Vagina (tissue), 2 donors: ENCODE measurements at regions not wholly inside any gene's neighbourhood (a gene's known extent, or its start where the extent isn't known, plus 50 kb on each side); places are given as distances from the start of the nearest gene placed in this dataset.

Experiments
- DNase-seq, 2 donors: peaks; one replicate each; pipeline ENCODE4 v3.0.0-alpha.2; 2017; ENCODE audit errors: extremely low spot score in 2 of 2
- H3K27ac ChIP-seq: fragments of 200-600 bp; sonication (generic); one replicate; pipeline ENCODE4 v1.5.1; 2019
- H3K27me3 ChIP-seq: fragments of 200-600 bp; sonication (generic); one replicate; pipeline ENCODE4 v1.5.1; 2019
- H3K36me3 ChIP-seq, 2 donors: fragments of 200-600 bp; sonication (generic); one replicate each; pipeline ENCODE4 v1.5.1; 2017 to 2019
- H3K4me1 ChIP-seq: fragments of 200-600 bp; sonication (generic); one replicate; pipeline ENCODE4 v1.5.1; 2019
- H3K4me3 ChIP-seq, 2 donors: fragments of 200-600 bp; sonication (generic); 1 replicate in 1 of 2; 2 replicates in 1 of 2; pipeline ENCODE4 v1.5.1; 2016 to 2019
- H3K9me3 ChIP-seq: fragments of 200-600 bp; sonication (generic); one replicate; pipeline ENCODE4 v1.5.1; 2019
- POLR2A ChIP-seq, 2 donors: fragments of 450-650 bp; IDR thresholded peaks; one replicate each; pipeline ENCODE4 v1.6.1; 2017; ENCODE audit warnings: antibody characterized with exemption in 2 of 2, mild to moderate bottlenecking in 2 of 2, moderate library complexity in 2 of 2
- POLR2AphosphoS5 ChIP-seq, 2 donors: sonication (generic); formaldehyde crosslinking; IDR thresholded peaks; one replicate each; pipeline ENCODE4 v1.9.0; 2017; ENCODE audit warnings: antibody characterized with exemption in 2 of 2, mild to moderate bottlenecking in 2 of 2, low read depth in 1 of 2; ENCODE audit not compliant: insufficient read depth in 1 of 2
- intact Hi-C: fragments of 100-400 bp; cut with DNase I; formaldehyde crosslinking; loops from one replicate; pipeline ENCODE4 v1.15.1; 2023
- TF ChIP-seq, protein P1 (sequence below), 3 experiments: fragments of 450-650 bp in 2 of 3; fragments of 200-600 bp in 1 of 3; sonication (generic) in 1 of 3; IDR thresholded peaks; one replicate each; pipeline ENCODE4 v1.5.1; 2017 to 2019; ENCODE audit warnings: antibody characterized with exemption in 3 of 3, mild to moderate bottlenecking in 2 of 3, moderate library complexity in 2 of 3

DNA sequence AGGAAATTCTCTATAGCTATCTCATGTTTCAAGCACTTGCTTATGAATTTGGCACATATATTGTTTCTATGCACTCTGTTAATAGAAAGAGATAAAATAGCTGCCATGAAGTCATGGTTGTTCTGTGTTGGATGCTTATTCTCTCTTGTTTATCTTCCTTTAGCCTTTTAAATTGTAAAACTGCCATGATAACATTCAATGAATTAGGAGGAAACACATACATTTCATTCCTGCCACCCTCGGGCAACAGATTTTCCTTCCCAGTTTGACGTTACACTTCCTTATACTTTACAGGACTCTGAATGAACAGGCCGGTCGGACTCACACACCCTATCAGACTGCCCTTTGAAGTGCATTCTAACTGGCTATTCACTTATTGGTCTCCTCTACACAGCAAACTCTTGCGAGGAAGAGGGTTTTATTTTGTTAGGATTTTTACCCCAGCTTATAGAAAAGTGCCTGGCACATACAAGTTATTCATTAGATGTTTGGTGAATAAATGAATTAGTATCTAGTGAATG is 65.7 kb upstream of the FERD3L start:
- no peak for DNase-seq
- Histone ChIP-seq H3K9me3 (no peaks in the 10 kb centered on the region), H3K4me3 (no peak overlapping the region), H3K27ac (no peak overlapping the region), H3K4me1 (no peaks in the 10 kb centered on the region), H3K27me3 (no peaks in the 10 kb centered on the region), H3K36me3 (no peaks in the 10 kb centered on the region)
- TF ChIP-seq POLR2A (IDR thresholded peaks at IDR 0.05) (no peak), POLR2AphosphoS5 (IDR thresholded peaks at IDR 0.05; ENCODE audit: insufficient read depth in 1 of 2, low read depth in 1 of 2) (no peak)
- TF ChIP-seq, protein P1, sequence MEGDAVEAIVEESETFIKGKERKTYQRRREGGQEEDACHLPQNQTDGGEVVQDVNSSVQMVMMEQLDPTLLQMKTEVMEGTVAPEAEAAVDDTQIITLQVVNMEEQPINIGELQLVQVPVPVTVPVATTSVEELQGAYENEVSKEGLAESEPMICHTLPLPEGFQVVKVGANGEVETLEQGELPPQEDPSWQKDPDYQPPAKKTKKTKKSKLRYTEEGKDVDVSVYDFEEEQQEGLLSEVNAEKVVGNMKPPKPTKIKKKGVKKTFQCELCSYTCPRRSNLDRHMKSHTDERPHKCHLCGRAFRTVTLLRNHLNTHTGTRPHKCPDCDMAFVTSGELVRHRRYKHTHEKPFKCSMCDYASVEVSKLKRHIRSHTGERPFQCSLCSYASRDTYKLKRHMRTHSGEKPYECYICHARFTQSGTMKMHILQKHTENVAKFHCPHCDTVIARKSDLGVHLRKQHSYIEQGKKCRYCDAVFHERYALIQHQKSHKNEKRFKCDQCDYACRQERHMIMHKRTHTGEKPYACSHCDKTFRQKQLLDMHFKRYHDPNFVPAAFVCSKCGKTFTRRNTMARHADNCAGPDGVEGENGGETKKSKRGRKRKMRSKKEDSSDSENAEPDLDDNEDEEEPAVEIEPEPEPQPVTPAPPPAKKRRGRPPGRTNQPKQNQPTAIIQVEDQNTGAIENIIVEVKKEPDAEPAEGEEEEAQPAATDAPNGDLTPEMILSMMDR (IDR thresholded peaks at IDR 0.05): no peak
- intact Hi-C loops: no loop called here

DNA sequence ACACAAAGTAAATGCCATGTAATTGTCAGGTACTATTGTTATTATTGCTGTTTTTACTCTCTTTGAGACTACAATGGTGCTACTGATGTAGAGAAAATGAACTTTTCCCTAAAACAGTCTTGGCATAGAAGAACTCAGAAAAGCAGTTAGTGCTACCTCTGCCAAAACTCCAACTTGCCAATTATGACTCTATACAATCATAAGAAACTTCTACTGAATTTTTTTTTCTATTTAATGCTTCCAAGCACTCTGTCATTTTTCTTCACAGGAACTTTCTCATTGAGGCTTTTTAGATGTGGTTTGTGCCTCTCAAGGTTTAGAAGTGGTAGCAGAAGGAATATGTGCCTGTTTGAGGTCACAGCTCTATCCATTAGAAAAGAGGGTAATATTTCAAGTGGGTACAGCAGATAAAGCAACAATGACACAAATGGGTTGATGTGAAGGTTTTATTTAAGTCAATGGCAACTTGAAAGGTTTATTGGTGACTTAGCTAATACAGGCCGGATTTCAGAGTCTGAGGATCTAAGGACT is 64.0 kb upstream of the FERD3L start:
- Histone ChIP-seq H3K9me3 (no peaks in the 10 kb centered on the region), H3K27me3 (no peaks in the 10 kb centered on the region), H3K36me3 (no peaks in the 10 kb centered on the region), H3K4me1 (no peaks in the 10 kb centered on the region), H3K27ac (no peak overlapping the region), H3K4me3 (no peak overlapping the region)
- TF ChIP-seq POLR2AphosphoS5 (IDR thresholded peaks at IDR 0.05; ENCODE audit: insufficient read depth in 1 of 2, low read depth in 1 of 2) (no peak), POLR2A (IDR thresholded peaks at IDR 0.05) (no peak)
- TF ChIP-seq, protein P1 (IDR thresholded peaks at IDR 0.05): no peak
- DNase-seq: no peak
- intact Hi-C loops: no loop called here

DNA sequence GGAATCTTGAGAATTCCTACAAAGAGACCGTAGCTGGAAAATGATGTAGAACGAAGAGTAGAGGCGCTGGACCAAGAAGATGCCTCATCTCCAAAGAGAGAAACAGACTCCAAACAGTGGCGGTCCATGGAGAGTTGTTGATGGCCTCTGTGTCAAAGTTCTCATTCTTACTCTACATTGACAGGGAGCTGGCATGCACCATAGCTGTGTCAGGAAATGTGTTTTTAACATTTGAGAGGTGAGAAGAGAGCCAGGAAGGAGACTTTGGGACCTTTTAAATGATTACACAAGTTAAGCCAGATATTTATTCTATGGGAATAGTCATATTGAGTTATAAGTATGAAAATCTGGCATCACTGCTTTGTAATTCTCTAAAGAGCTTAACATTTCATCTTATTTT is 61.5 kb upstream of the FERD3L start:
- no peaks in the 10 kb centered on the region for H3K9me3 ChIP-seq
- no peaks in the 10 kb centered on the region for H3K36me3 ChIP-seq
- TF ChIP-seq POLR2AphosphoS5 (IDR thresholded peaks at IDR 0.05; ENCODE audit: insufficient read depth in 1 of 2, low read depth in 1 of 2) (no peak), POLR2A (IDR thresholded peaks at IDR 0.05) (no peak)
- TF ChIP-seq, protein P1 (IDR thresholded peaks at IDR 0.05): no peak
- H3K4me1 ChIP-seq: no peaks in the 10 kb centered on the region
- H3K4me3 ChIP-seq: no peak overlapping the region
- no peaks in the 10 kb centered on the region for H3K27me3 ChIP-seq
- no peak for DNase-seq
- intact Hi-C loops: no loop called here
- H3K27ac ChIP-seq: no peak overlapping the region

DNA sequence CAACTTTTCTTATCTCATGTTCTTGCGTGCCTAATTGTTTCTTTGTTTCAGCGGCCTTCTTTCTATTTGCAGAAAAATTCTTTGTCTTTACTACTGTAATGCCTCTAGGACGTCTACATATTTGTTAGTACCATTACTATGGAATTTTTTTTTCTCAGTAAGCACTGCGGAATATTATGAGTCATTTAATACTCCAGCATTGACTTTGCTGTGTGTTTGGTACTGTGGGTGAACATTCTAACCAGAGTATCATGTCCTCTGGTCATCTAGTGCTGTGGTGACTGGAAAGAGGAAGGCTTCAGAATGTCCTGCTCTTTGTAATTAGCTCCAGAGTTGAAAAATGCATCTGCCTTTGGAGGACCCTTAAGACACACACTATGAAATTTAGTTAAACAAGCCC is 58.5 kb upstream of the FERD3L start:
- intact Hi-C loops: no loop called here
- no peak overlapping the region for H3K4me3 ChIP-seq
- H3K4me1 ChIP-seq: no peaks in the 10 kb centered on the region
- no peaks in the 10 kb centered on the region for H3K9me3 ChIP-seq
- no peak for DNase-seq
- TF ChIP-seq, protein P1 (IDR thresholded peaks at IDR 0.05): no peak
- no peak for TF ChIP-seq POLR2A (IDR thresholded peaks at IDR 0.05)
- TF ChIP-seq POLR2AphosphoS5 (IDR thresholded peaks at IDR 0.05; ENCODE audit: insufficient read depth in 1 of 2, low read depth in 1 of 2): no peak
- H3K27me3 ChIP-seq: no peaks in the 10 kb centered on the region
- no peaks in the 10 kb centered on the region for H3K36me3 ChIP-seq
- no peak overlapping the region for H3K27ac ChIP-seq

DNA sequence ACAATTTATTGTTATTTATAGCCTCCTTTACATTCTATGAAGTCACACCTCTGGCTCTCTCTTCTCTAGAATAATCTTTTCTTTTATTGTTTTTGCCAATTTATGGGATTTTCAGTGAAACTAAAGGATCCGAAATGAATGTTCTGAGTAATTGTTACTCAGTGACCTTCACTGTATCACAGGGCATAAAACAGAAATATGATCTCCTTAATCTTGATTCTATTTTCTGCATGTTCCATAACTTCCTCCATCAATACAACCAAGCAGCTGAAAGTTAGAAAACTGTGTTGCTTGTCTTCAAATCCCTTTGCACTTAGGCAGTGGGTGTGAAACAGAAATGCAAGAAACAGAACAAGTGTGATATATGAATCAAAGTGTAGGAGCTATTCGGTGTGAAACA is 57.4 kb upstream of the FERD3L start:
- no peak overlapping the region for H3K27ac ChIP-seq
- no peak for DNase-seq
- H3K4me1 ChIP-seq: no peaks in the 10 kb centered on the region
- H3K9me3 ChIP-seq: no peaks in the 10 kb centered on the region
- TF ChIP-seq, protein P1 (IDR thresholded peaks at IDR 0.05): no peak
- TF ChIP-seq POLR2AphosphoS5 (IDR thresholded peaks at IDR 0.05; ENCODE audit: insufficient read depth in 1 of 2, low read depth in 1 of 2) (no peak), POLR2A (IDR thresholded peaks at IDR 0.05) (no peak)
- no peak overlapping the region for H3K4me3 ChIP-seq
- intact Hi-C loops: no loop called here
- no peaks in the 10 kb centered on the region for H3K36me3 ChIP-seq
- H3K27me3 ChIP-seq: no peaks in the 10 kb centered on the region
